GM10248 (cell line): ENCODE measurements at regions not wholly inside any gene's neighbourhood (a gene's known extent, or its start where the extent isn't known, plus 50 kb on each side); places are given as distances from the start of the nearest gene placed in this dataset.

Experiments used
- CTCF ChIA-PET: fragments of 300-600 bp; sonication (Branson Sonifier 250); formaldehyde crosslinking; extraction: SDS; loops from one replicate; lab custom pipeline; 2021; ENCODE audit warnings: antibody characterized with exemption; lab: Yijun Ruan, JAX
- POLR2A ChIA-PET: fragments of 350-650 bp; sonication (Branson Sonifier 250); formaldehyde crosslinking; extraction: SDS; loops from one replicate; lab custom pipeline; 2020; ENCODE audit warnings: antibody characterized with exemption; lab: Yijun Ruan, JAX
- DNase-seq: peaks from one replicate; pipeline ENCODE4 v3.0.0; 2012; ENCODE audit errors: extremely low spot score
- CTCF ChIP-seq: IDR thresholded peaks from 2 replicates; pipeline ENCODE4 v1.5.1; 2012; ENCODE audit warnings: mild to moderate bottlenecking, low read depth; ENCODE audit errors: extremely low read depth, missing control alignments, control extremely low read depth

GRCh38 chr9:75666856-75667554, 223.5 kb upstream of the PCSK5 start:
- POLR2A ChIA-PET = no interaction called here
- no peak for TF ChIP-seq CTCF
- DNase-seq = no peak
- CTCF ChIA-PET = no interaction called here

- POLR2A ChIA-PET = no interaction called here
Observed at GRCh38 chr9:75669721-75670120, 220.8 kb upstream of the PCSK5 start.

GRCh38 chr9:75671354-75671753, 219.1 kb upstream of the PCSK5 start:
- CTCF ChIA-PET = interaction anchor here (1.0 to 1.4 kb wide), 2 partner anchors 9 to 13 kb away, joined by 3 to 5 read pairs; no protein-coding TSS in a partner anchor
- POLR2A ChIA-PET = no interaction called here
- no peak for TF ChIP-seq CTCF
- DNase-seq = no peak

More at GRCh38 chr9:75669721-75670120, 220.8 kb upstream of the PCSK5 start:
- TF ChIP-seq CTCF = no peak
- no peak for DNase-seq
- CTCF ChIA-PET = interaction anchor here (1.1 to 1.4 kb wide), 2 partner anchors 11 to 16 kb away, joined by 4 to 5 read pairs; no protein-coding TSS in a partner anchor

- no peak for DNase-seq
- TF ChIP-seq CTCF = no peak
- ChIA-PET CTCF (no interaction called here), POLR2A (no interaction called here)
Observed at GRCh38 chr9:75672478-75672877, 218.0 kb upstream of the PCSK5 start.

GRCh38 chr9:75683591-75683990, 206.9 kb upstream of the PCSK5 start:
- ChIA-PET POLR2A (no interaction called here), CTCF (no interaction called here)
- DNase-seq = no peak
- no peak for TF ChIP-seq CTCF

GRCh38 chr9:75685062-75685461, 205.4 kb upstream of the PCSK5 start:
- ChIA-PET POLR2A (no interaction called here), CTCF (interaction anchor here (0.7 kb wide), 1 partner anchor 27 kb away, joined by 3 read pairs; no protein-coding TSS in a partner anchor)
- TF ChIP-seq CTCF = no peak
- no peak for DNase-seq
